Endothelial cell of umbilical vein (primary cell): ENCODE measurements at regions not wholly inside any gene's neighbourhood (a gene's known extent, or its start where the extent isn't known, plus 50 kb on each side); places are given as distances from the start of the nearest gene placed in this dataset.

ENCODE experiments used
- BruUV-seq: library from RNA; stranded (reverse); fragments of 400-500 nt; replicated peaks from 2 replicates; lab custom pipeline; 2021; lab: Mats Ljungman, UMichigan
- CTCF ChIA-PET: fragments of 300-600, 350-600 bp; sonication (Branson Sonifier 250); formaldehyde crosslinking; loops from one replicate; lab custom pipeline; 2021; ENCODE audit warnings: antibody characterized with exemption, inconsistent platforms; lab: Charles Lee
- POLR2A ChIA-PET: fragments of 300-600, 350-600 bp; sonication (Branson Sonifier 250); formaldehyde crosslinking; loops from one replicate; lab custom pipeline; 2021; ENCODE audit warnings: antibody characterized with exemption, inconsistent platforms; lab: Charles Lee
- DNase-seq: peaks from one replicate; pipeline ENCODE4 v3.0.0-alpha.2; 2011; ENCODE audit warnings: low read depth, low spot score
- FAIRE-seq: peaks from 2 replicates; lab custom pipeline; 2011; peaks lifted over from hg19 to GRCh38; lab: Jason Lieb, UNC
- H2AFZ ChIP-seq: 2 replicates; pipeline ENCODE4 v1.6.0; 2012; ENCODE audit warnings: low read depth, low read length, control low read depth, inconsistent platforms
- H3K27ac ChIP-seq: 2 replicates; pipeline ENCODE4 v1.5.1; 2011; ENCODE audit warnings: low read depth, mild to moderate bottlenecking, control low read depth, low read length, moderate library complexity; ENCODE audit not compliant: insufficient read depth
- H3K27me3 ChIP-seq, 2 experiments: 2 replicates each; pipeline versions ENCODE4 v1.6.0 to v1.6.1; 2011; ENCODE audit warnings: low read length in 2 of 2, mixed read lengths in 1 of 2; ENCODE audit not compliant: control insufficient read depth in 2 of 2, insufficient read depth in 2 of 2
- H3K36me3 ChIP-seq, 2 experiments: 2 replicates in 1 of 2; 3 replicates in 1 of 2; pipeline ENCODE4 v1.5.1; 2011; ENCODE audit warnings: low read length in 2 of 2, mild to moderate bottlenecking in 1 of 2, moderate library complexity in 1 of 2; ENCODE audit not compliant: control insufficient read depth in 2 of 2, insufficient read depth in 2 of 2; ENCODE audit errors: extremely low read depth in 1 of 2
- H3K4me1 ChIP-seq: 3 replicates; pipeline ENCODE4 v1.5.1; 2011; ENCODE audit warnings: mild to moderate bottlenecking, low read length; ENCODE audit not compliant: control insufficient read depth, insufficient read depth; ENCODE audit errors: extremely low read depth
- H3K4me2 ChIP-seq: 2 replicates; pipeline ENCODE4 v1.6.1; 2011; ENCODE audit warnings: low read length, control low read depth, mixed read lengths; ENCODE audit not compliant: insufficient read depth
- H3K4me3 ChIP-seq, 3 experiments: fragments of 200-600 bp in 1 of 3; sonication (generic), shearing (Covaris generic) in 1 of 3; replicated peaks in 1 of 3; 2 replicates each; pipeline ENCODE4 v1.5.1; 2011 to 2016; ENCODE audit warnings: control low read depth in 3 of 3, low read length in 3 of 3, mild to moderate bottlenecking in 2 of 3, inconsistent platforms in 1 of 3, low read depth in 1 of 3, moderate library complexity in 1 of 3; ENCODE audit not compliant: insufficient read depth in 1 of 3
- H3K79me2 ChIP-seq: 2 replicates; pipeline ENCODE4 v1.6.0; 2012; ENCODE audit warnings: low read length, inconsistent platforms; ENCODE audit not compliant: control insufficient read depth, insufficient read depth
- H3K9ac ChIP-seq: replicated peaks from 2 replicates; pipeline ENCODE3; 2011; ENCODE audit warnings: low read length, control low read depth; ENCODE audit not compliant: insufficient read depth; ENCODE audit errors: extremely low read depth
- H3K9me1 ChIP-seq: replicated peaks from 3 replicates; pipeline ENCODE4 v1.6.0; 2011; ENCODE audit warnings: mild to moderate bottlenecking, low read length; ENCODE audit not compliant: control insufficient read depth, insufficient read depth; ENCODE audit errors: extremely low read depth
- H3K9me3 ChIP-seq: replicated peaks from 2 replicates; pipeline ENCODE4 v1.5.1; 2012; ENCODE audit warnings: low read length, inconsistent platforms; ENCODE audit not compliant: control insufficient read depth, insufficient read depth
- H4K20me1 ChIP-seq: replicated peaks from 2 replicates; pipeline ENCODE3; 2011; ENCODE audit warnings: mild to moderate bottlenecking, low read length; ENCODE audit not compliant: control insufficient read depth, insufficient read depth; ENCODE audit errors: extremely low read depth
- CTCF ChIP-seq, 2 donors: IDR thresholded peaks; 1 replicate in 1 of 2; 2 replicates in 1 of 2; pipeline ENCODE4 v1.5.1; 2011; ENCODE audit warnings: low read length in 2 of 2, mild to moderate bottlenecking in 2 of 2, moderate library complexity in 2 of 2, control low read depth in 1 of 2, inconsistent platforms in 1 of 2, low read depth in 1 of 2; ENCODE audit not compliant: insufficient read depth in 1 of 2; ENCODE audit errors: extremely low read depth in 1 of 2
- EZH2 ChIP-seq: IDR thresholded peaks from 2 replicates; pipeline ENCODE4 v1.6.1; 2012; ENCODE audit warnings: borderline replicate concordance, low read depth, mild to moderate bottlenecking, moderate library complexity, low read length, inconsistent platforms; ENCODE audit not compliant: severe bottlenecking
- FOS ChIP-seq: IDR thresholded peaks from 2 replicates; pipeline ENCODE4 v1.6.1; 2011; ENCODE audit warnings: mild to moderate bottlenecking, low read length, moderate library complexity, borderline replicate concordance; ENCODE audit not compliant: insufficient read depth
- GATA2 ChIP-seq: IDR thresholded peaks from 2 replicates; pipeline ENCODE4 v1.7.0; 2011; ENCODE audit warnings: low read depth, mild to moderate bottlenecking, moderate library complexity, mixed read lengths, low read length; ENCODE audit not compliant: insufficient read length, insufficient read depth
- JUN ChIP-seq: IDR thresholded peaks from 2 replicates; pipeline ENCODE4 v1.6.1; 2011; ENCODE audit warnings: borderline replicate concordance, low read depth; ENCODE audit not compliant: insufficient read length, insufficient read depth
- MAX ChIP-seq: IDR thresholded peaks from 2 replicates; pipeline ENCODE4 v1.6.1; 2011; ENCODE audit not compliant: insufficient read depth, insufficient read length
- MYC ChIP-seq: IDR thresholded peaks from one replicate; pipeline ENCODE4 v1.6.1; 2011; ENCODE audit warnings: mild to moderate bottlenecking, low read depth, low read length
- POLR2A ChIP-seq: IDR thresholded peaks from 2 replicates; pipeline ENCODE4 v1.6.1; 2012; ENCODE audit warnings: low read depth, mild to moderate bottlenecking, control low read depth, low read length
- POLR2AphosphoS5 ChIP-seq: IDR thresholded peaks from 2 replicates; pipeline ENCODE4 v1.6.1; 2012; ENCODE audit warnings: low read depth, mild to moderate bottlenecking, control low read depth, low read length, moderate library complexity; ENCODE audit not compliant: insufficient read depth
- dilution Hi-C: fragments of 300-500 bp; cut with MboI; formaldehyde crosslinking; loops from one replicate; pipeline ENCODE4 v1.15.0; 2019; ENCODE audit warnings: low sequenced_read_pairs; ENCODE audit not compliant: extremely low pct_ligation_motif_present
- intact Hi-C: fragments of 100-400 bp; cut with micrococcal nuclease; formaldehyde crosslinking; loops from one replicate; pipeline ENCODE4 v1.10.0; 2022

GRCh38 chr18:22542406-22542835 is 124.7 kb upstream of the CTAGE1 start:
- H3K79me2 ChIP-seq = no peaks in the 10 kb centered on the region
- no peaks in the 10 kb centered on the region for H3K9me1 ChIP-seq
- H3K36me3 ChIP-seq = no peaks in the 10 kb centered on the region
- no peak overlapping the region for H3K4me2 ChIP-seq
- H3K4me3 ChIP-seq = no peak overlapping the region
- FAIRE-seq (no peak), DNase-seq (no peak)
- H3K9me3 ChIP-seq = no peaks in the 10 kb centered on the region
- dilution Hi-C loops = no loop called here
- H3K4me1 ChIP-seq = no peaks in the 10 kb centered on the region
- CTCF ChIA-PET = no interaction called here
- no peak overlapping the region for H2AFZ ChIP-seq
- POLR2A ChIA-PET = no interaction called here
- no TSS peak for BruUV-seq
- no peak overlapping the region for H3K27ac ChIP-seq
- no peaks in the 10 kb centered on the region for H4K20me1 ChIP-seq
- no peaks in the 10 kb centered on the region for H3K27me3 ChIP-seq
- TF ChIP-seq POLR2AphosphoS5 (no peak), MAX (no peak), FOS (no peak), MYC (no peak), EZH2 (no peak), JUN (no peak), CTCF (IDR thresholded peaks at IDR 0.05; ENCODE audit: extremely low read depth in 1 of 2, insufficient read depth in 1 of 2, low read depth in 1 of 2, low read length in 2 of 2) (no peak), GATA2 (no peak), POLR2A (no peak)
- H3K9ac ChIP-seq = no peak overlapping the region
- intact Hi-C loops = no loop called here
